ENCODE measurements at regions not wholly inside any gene's neighbourhood (a gene's known extent, or its start where the extent isn't known, plus 50 kb on each side); places are given as distances from the start of the nearest gene placed in this dataset.

- FAIRE-seq (no peak), DNase-seq (ENCODE audit: insufficient read length, low spot score) (no peak)
Observed at GRCh38 chr6:108734271-108734922, 113.8 kb upstream of the ARMC2 start.

DNA sequence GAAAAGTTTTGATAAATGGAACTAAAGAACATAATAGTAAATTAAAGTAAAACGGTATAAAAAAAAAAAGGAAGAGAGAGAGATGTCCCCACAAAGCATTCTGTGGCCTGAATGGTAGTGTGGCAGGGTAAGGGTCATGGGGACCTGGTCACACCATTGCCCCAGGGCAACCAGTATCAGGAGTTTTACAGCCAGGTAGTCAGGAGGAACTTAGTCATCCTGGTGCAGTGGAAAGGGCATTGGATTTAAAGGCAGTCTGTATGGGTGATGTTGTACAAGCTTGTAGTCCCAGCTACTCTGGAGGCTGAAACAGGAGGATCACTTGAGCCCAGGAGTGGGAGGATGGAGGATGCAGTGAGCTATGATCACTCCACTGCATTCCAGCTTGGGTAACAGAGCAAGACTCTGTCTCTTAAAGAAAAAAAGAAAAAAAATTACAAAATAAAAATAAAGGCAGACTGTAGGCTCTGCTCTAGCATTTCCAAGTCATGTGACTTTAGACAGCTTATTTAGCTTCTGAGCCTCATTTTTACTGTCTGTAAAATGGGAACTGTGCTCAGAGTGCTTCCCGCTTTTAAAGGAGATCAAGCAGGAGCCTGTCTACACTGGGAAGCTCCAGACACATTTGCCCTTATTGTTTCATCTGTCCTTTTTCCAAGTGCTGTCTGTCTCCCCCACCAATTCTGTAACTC lies 112.8 kb upstream of the ARMC2 start:
- DNase-seq (ENCODE audit: insufficient read length, low spot score) (no peak), FAIRE-seq (no peak)

GRCh38 chr6:108736002-108736361 lies 112.2 kb upstream of the ARMC2 start:
- FAIRE-seq (no peak), DNase-seq (ENCODE audit: insufficient read length, low spot score) (no peak)

DNA sequence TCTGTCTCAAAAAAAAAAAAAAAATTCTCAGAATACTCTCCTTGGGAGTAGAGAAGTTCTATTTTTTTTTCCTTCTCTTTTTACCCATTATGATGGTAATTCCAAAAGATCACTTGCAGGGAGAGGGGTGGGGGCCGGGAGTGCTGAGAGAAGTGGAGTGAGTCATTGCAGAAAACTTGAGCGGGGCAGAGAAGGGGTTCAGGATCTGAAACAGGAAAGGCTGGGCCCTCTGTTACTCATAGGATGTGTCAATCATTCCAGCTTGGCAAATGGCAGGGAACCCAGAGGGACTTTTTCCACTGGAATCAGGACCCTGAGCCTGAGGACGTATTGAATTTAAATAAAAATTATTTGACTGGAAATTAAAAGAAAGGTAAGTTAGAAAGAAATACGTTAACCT lies 111.4 kb upstream of the ARMC2 start:
- DNase-seq (ENCODE audit: insufficient read length, low spot score) (peak; percentile 78), FAIRE-seq (no peak)

DNA sequence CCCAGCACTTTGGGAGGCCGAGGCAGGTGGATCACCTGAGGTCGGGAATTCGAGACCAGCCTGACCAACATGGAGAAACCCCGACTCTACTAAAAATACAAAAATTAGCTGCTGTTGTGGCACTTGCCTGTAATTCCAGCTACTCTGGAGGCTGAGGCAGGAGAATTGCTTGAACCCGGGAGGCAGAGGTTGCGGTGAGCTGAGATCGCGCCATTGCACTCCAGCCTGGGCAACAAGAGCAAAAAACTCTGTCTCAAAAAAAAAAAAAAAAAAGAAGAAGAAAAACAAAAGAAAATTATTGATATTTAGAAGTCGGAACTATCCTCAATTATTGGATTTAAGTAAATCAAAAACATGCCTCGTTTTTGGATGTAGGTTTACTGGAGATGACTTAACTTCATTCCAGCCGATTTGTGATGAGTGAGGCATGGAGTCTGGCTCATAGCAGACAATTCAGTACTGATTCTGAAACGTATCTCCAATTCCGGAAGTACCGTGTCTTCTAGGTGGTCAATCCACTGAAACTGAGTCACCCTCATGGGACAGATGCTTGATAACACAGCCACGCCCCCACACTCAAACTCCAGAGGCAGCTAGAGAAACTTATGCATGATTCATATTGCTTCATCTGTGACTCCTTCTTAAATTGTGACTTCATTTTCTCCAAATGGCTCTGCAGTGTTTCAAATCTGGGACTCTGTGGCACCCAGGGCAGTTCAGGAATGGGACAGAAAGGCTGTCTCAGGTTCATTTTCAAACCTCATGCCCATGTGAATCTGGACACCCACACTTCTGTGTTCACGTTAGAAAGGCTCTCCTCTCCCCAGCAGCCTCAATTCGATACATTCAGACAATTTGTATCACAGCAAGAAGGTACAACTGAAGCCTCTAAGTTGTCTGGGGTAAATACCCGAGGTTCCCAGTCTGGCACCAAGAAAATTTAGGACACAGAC lies 110.4 kb upstream of the ARMC2 start:
- DNase-seq (ENCODE audit: insufficient read length, low spot score) = peak; percentile 84

DNA sequence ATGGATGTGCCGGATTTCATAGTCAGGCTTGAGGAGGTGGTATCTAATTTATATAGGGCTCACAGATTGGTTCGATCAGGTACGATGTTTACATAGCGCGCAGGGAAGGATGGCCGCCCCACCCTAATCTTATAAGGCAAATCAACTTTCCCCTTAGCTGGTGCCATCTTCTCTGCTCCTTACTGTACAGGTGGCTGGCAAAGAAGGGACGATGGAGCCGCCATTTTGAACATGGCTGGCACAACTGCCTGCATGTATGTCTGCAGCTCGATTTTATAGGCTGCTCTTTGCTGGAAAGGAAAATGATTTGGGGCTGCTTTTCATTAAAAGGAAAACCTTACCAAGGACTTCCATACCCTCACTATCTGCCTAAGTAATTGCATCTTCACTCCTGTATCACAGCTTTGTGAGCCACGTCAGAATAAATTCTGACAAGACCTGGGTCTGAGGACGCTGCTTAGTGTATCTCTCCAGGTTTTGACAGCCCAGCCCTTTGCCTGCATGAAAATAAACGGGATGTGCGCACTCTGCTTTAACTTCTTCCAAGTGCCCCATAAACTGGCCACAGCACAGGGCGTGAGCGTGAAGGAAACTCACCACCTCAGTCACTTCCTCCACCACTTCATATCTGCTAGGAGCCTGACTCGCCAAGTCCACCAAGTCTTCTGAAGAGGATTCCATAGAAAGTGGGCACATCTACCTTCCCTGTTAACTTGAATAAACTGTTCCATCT lies 109.4 kb upstream of the ARMC2 start:
- DNase-seq (ENCODE audit: insufficient read length, low spot score) = no peak
- no peak for FAIRE-seq

More for the DNA sequence above, 110.4 kb upstream of the ARMC2 start:
- FAIRE-seq = peak; percentile 33

DNA sequence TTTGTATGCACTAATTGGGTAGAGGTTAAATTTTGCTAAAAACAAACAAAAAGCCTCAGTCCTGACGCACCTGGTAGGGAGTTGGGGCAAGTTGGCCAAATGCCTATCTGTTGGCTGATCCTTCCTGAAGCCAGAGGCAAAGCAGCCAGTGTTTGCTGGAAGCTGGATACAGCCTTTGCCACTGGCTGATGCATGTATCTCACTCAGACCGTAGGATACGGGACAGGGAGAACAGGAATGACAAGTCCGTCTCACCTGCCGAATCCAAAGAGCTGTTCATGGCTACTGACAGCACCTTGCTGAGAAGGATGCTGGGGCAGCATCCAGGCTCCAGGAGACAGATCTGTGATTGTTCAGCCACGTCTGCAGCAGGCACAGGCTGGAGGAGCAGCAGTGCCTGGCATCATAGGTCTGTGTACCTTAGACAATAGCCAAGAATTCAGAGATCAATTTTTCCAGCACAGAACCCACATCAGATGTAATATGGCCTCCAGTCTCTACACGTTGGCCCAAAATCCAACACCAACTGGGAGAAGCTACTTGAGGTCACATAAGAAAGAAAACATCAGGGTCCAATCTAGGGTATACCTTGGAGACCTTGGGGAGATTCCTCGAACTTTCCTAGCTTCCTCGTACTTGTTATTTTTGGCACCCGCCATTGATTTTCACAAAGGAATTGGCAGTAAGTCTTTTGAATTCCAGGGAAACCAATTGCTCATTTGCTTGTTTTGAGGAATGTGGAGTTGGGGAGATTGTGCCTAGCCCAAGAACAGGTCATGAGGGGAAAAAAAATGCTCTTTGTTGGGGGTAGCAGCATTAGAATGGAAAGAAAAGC lies 108.5 kb upstream of the ARMC2 start:
- DNase-seq (ENCODE audit: insufficient read length, low spot score) (no peak), FAIRE-seq (no peak)

DNA sequence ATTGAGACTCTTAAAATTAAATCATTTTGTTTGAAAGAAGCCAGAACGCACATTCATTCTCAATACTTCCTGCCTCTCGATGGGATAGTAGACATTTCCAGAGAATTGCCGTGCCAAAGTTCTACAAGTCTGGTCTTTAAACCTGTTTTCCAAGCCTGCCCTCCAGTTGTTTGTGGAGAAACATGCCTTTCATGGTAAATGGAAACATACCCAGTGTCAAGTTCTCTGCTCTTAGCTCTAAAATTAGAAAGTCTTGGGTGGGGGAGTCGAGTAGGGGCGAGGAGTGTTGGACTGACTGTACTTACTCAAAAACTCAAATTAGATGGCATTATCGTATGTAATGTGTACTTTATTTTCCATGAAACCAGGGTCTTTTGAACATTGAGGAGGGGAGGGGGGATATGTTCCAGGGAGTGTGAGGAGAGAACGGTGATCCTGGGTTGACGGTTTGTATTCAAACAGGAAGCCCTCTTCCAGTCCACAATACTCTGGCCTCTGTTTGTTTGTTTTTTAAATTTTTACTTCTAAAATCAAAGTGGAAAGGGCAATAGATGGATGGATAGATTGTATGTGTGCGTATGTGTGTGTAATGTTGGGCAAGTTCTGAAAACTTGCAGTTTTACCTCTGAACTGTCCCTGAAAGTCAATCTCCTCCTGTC lies 106.8 kb upstream of the ARMC2 start:
- no peak for DNase-seq (ENCODE audit: insufficient read length, low spot score)
- no peak for FAIRE-seq

DNA sequence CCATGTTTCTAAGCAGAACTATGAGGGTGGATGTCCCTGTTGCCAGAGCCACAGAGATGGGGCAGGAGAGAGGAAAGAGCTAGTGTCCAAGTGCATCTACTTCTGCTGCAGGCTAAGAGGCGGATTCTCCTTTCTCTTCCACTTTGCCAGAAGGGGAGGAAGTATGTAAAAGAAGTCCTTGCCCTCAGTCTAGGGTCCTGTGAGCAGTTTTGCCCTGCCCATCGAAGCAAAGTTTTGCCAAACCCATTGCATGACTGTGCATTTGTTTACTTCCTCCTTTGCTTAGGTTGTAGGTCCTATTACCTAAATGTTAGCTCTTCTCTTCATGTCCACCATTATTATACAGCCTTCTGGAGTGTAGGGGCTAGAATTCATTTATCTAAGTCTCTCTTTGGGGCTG lies 106.2 kb upstream of the ARMC2 start:
- FAIRE-seq = no peak
- DNase-seq (ENCODE audit: insufficient read length, low spot score) = no peak

- FAIRE-seq = no peak
- DNase-seq (ENCODE audit: insufficient read length, low spot score) = no peak
Observed at GRCh38 chr6:108744244-108744972, 103.8 kb upstream of the ARMC2 start.

DNA sequence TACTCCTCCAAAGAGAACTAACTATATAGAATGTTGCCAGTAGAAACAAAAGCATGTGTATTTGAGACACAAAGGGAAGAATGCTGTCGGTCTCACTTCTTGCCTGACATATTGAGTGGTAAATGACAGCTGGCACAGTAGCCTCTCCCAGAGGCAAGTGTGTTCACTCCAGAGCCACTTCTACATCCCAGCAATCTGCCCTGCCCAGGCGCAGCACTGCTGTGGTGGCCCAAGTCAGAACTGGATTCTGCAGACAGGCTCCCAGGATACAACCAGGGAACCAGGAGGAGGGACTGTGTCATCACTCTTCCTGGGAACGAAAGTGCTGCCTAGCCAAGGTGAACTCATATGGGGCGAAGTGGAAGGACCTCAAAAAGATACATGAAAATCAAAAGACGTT lies 103.2 kb upstream of the ARMC2 start:
- FAIRE-seq = no peak

DNA sequence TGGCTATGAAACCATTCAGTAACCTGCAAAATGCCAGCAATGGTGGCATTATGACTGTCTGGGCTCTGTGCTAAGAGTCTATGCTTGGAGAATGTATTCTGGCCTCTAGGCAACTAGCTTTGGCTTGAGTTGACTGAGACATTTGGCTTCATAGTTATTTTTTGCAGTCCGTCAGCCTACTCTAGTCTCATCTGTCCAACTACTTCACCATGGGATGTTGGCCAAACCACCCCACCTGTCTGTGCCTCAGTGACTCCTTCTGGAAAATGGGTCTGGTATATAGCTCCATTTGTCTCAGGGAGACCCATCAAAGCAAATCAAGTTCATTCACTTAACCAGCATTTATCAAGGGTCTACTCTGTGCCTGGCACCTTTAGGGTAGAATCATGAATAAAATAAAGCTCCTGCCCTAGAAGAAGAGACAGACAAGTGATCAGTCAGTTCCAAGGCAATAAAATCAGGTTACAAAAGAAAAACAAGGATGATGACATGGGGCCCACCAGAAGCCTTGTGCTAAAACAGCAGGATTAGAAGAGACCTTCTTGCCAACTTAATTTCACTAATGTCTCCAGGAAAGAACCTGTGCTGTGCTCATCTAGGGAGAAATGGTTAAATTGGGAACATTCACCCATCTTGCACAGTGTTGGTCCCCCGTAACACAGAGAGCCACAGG lies 102.4 kb upstream of the ARMC2 start:
- FAIRE-seq (no peak), DNase-seq (ENCODE audit: insufficient read length, low spot score) (no peak)

More for the DNA sequence above, 103.2 kb upstream of the ARMC2 start:
- DNase-seq (ENCODE audit: insufficient read length, low spot score) = no peak

DNA sequence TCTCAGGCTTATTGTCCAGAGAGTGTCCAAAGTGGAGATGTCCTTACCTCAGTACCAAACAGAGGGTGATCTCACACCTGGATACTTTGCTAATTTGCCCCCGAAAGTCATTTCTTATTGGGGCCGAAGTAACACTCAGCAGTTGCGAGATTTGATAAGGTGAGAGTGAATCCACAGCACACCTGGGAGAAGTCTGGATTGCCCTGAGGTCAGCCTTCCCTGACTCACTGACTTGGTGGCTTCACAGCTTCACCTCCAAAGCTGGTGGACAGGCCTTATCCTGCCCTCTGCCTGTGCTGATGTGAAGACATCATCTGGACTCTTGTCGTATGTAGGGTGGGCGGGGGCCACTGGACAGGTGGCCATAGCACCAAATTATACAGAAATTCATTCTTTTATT lies 101.9 kb upstream of the ARMC2 start:
- DNase-seq (ENCODE audit: insufficient read length, low spot score) (no peak), FAIRE-seq (no peak)

DNA sequence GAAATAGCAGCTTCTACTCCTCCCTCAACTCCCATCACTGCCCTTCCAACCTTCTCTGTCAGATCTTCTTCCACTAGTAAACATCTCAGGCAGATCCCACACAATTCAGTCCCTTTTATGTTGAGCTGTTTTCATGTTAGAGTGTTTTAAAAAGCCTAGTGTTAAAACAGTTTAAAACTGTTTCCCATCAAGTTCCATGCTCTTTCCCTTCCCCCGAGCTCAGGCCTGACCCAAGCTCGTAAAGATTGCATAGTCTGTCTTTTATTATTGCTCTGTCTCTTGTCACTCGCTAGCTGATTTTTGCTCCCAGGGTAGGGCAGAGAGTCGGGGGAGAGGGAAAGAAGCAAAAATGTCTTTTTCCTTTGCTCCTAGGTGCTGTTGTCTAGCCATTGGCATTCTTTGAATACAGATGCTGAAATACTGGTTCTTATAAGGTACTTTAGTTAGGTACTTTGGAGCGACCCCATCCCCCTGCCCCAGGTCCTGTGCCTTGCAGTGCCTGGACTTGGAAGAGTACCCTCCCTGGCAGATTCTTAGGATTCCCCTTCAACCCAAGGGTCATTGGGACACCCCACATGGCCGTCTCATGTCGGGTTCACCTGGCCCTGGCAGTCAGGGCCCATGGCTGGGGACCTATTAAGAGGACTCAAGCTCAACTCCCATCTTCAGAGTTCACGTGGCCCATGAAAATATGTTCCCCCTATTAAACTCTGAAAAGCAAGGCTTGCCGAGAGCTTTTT lies 101.2 kb upstream of the ARMC2 start:
- FAIRE-seq = no peak

GRCh38 chr6:108748055-108748454 lies 100.2 kb upstream of the ARMC2 start:
- FAIRE-seq (no peak), DNase-seq (ENCODE audit: insufficient read length, low spot score) (no peak)

More for the DNA sequence above, 101.2 kb upstream of the ARMC2 start:
- DNase-seq (ENCODE audit: insufficient read length, low spot score) = no peak

DNA sequence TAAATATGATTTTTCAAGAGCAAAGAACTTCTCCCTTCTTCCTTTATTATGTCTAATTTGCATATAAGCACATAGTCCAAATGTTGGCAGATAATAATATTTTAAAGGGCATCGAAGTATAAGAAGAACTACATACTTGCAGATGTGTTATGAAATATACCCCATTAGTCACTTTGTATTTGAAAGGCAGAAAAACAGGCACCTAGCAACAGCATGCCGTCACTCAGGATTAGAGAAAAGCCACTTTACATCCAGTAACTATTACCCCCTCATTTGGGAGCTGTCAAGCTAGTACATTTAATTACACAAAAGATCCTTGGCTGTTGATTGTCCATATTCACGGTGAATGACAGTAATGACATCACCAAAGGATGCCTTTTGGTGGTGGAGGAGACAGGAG lies 99.3 kb upstream of the ARMC2 start:
- no peak for DNase-seq (ENCODE audit: insufficient read length, low spot score)
- no peak for FAIRE-seq

- DNase-seq (ENCODE audit: insufficient read length, low spot score) (no peak), FAIRE-seq (no peak)
Observed at GRCh38 chr6:108750801-108751200, 97.4 kb upstream of the ARMC2 start.

DNA sequence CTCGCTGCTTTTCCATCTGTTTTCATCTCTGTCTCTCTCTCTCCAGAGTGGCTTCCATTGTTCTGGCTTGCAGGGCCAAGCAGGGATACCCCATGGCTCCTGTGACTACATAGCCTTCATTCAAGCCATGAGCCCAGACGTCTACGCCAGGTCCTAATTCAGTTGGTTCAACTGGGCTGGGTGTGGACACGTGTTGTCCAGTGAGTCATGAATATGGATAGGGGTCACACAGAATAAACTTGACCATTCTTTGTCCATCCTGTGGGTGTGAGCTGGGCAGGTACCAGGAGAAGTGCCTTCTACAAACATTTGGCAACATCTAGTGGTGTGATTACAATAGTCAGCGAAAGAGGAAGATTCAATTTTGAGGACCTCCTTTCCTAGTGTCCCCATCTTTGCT lies 96.9 kb upstream of the ARMC2 start:
- FAIRE-seq = no peak
- DNase-seq (ENCODE audit: insufficient read length, low spot score) = no peak
